Smooth muscle cell (in vitro differentiated cells): ENCODE measurements at regions not wholly inside any gene's neighbourhood (a gene's known extent, or its start where the extent isn't known, plus 50 kb on each side); places are given as distances from the start of the nearest gene placed in this dataset.

ENCODE experiments used
- DNase-seq: peaks from one replicate; lab custom pipeline; 2025; ENCODE audit not compliant: unreplicated experiment; lab: John Stamatoyannopoulos, UW
- H2AFZ ChIP-seq: fragments of 200-600 bp; sonication (generic); 2 replicates; pipeline ENCODE4 v1.6.0; 2016; ENCODE audit warnings: antibody characterized with exemption, low read depth, mild to moderate bottlenecking
- H3F3A ChIP-seq: fragments of 200-600 bp; sonication (generic); 2 replicates; pipeline ENCODE4 v1.6.0; 2017; ENCODE audit warnings: antibody characterized with exemption, low read depth
- H3K27ac ChIP-seq: fragments of 200-600 bp; sonication (generic); 2 replicates; pipeline ENCODE4 v1.5.1; 2016; ENCODE audit warnings: low read depth, mild to moderate bottlenecking
- H3K27me3 ChIP-seq: fragments of 200-600 bp; sonication (generic); 2 replicates; pipeline ENCODE4 v1.6.1; 2016; ENCODE audit warnings: low read depth, mild to moderate bottlenecking
- H3K36me3 ChIP-seq: fragments of 200-600 bp; sonication (generic); 2 replicates; pipeline ENCODE4 v1.5.1; 2016; ENCODE audit warnings: low read depth
- H3K4me1 ChIP-seq: fragments of 200-600 bp; sonication (generic); 2 replicates; pipeline ENCODE4 v1.5.1; 2016; ENCODE audit warnings: low read depth
- H3K4me2 ChIP-seq: fragments of 200-600 bp; sonication (generic); 2 replicates; pipeline ENCODE4 v1.6.0; 2016; ENCODE audit warnings: mild to moderate bottlenecking
- H3K4me3 ChIP-seq: fragments of 200-600 bp; sonication (generic); 2 replicates; pipeline ENCODE4 v1.5.1; 2016; ENCODE audit warnings: mild to moderate bottlenecking
- H3K79me2 ChIP-seq: fragments of 200-600 bp; sonication (generic); 2 replicates; pipeline ENCODE4 v1.6.0; 2016; ENCODE audit warnings: low read depth, mild to moderate bottlenecking
- H3K9ac ChIP-seq: fragments of 200-600 bp; sonication (generic); 2 replicates; pipeline ENCODE4 v1.6.0; 2016; ENCODE audit warnings: low read depth
- H3K9me3 ChIP-seq: fragments of 200-600 bp; sonication (generic); replicated peaks from 2 replicates; pipeline ENCODE4 v1.5.1; 2016; ENCODE audit warnings: low read depth
- H4K20me1 ChIP-seq: fragments of 200-600 bp; sonication (generic); 2 replicates; pipeline ENCODE4 v1.6.0; 2016; ENCODE audit warnings: low read depth
- CTCF ChIP-seq: fragments of 200-600 bp; sonication (generic); IDR thresholded peaks from 2 replicates; pipeline ENCODE4 v1.5.1; 2017; ENCODE audit warnings: borderline replicate concordance, mild to moderate bottlenecking, antibody characterized with exemption; ENCODE audit not compliant: insufficient read depth, poor library complexity, severe bottlenecking
- WGBS: methylation state at CpG from one replicate; pipeline ENCODE4 v1.1.7; 2016; ENCODE audit warnings: low lambda C conversion rate; 5-methylcytosine and 5-hydroxymethylcytosine counted together

- TF ChIP-seq CTCF, result no peak
- Histone ChIP-seq H3K36me3 (no peaks in the 10 kb centered on the region), H3K4me2 (no peak overlapping the region), H3K4me1 (peaks cover 7% of the 10 kb centered on the region), H3K9me3 (no peaks in the 10 kb centered on the region), H3K4me3 (no peak overlapping the region), H3F3A (no peaks in the 10 kb centered on the region), H3K79me2 (no peaks in the 10 kb centered on the region), H3K9ac (no peak overlapping the region), H3K27me3 (no peaks in the 10 kb centered on the region), H4K20me1 (no peaks in the 10 kb centered on the region), H2AFZ (no peak overlapping the region), H3K27ac (no peak overlapping the region)
- DNase-seq, result no peak
Measured at GRCh38 chr6:113623129-113623528, 234.0 kb upstream of the MARCKS start.

- Histone ChIP-seq H3K9me3 (no peaks in the 10 kb centered on the region), H3K9ac (no peak overlapping the region), H3F3A (peaks cover 2% of the 10 kb centered on the region), H3K27me3 (no peaks in the 10 kb centered on the region), H3K79me2 (no peaks in the 10 kb centered on the region), H3K4me2 (no peak overlapping the region), H4K20me1 (no peaks in the 10 kb centered on the region), H3K36me3 (no peaks in the 10 kb centered on the region), H3K4me1 (peaks cover 10% of the 10 kb centered on the region), H3K4me3 (no peak overlapping the region), H2AFZ (no peak overlapping the region), H3K27ac (no peak overlapping the region)
- no peak for TF ChIP-seq CTCF
- DNase-seq, result no peak
- 93% methylated on average over 3 of the region's 3 CpGs for WGBS
Measured at GRCh38 chr6:113625850-113626249, 231.3 kb upstream of the MARCKS start.

- no peak overlapping the region for H2AFZ ChIP-seq
- peaks cover 8% of the 10 kb centered on the region for H3F3A ChIP-seq
- no peak for DNase-seq
- H3K9ac ChIP-seq, result no peak overlapping the region
- no peaks in the 10 kb centered on the region for H4K20me1 ChIP-seq
- no peak for TF ChIP-seq CTCF
- no peaks in the 10 kb centered on the region for H3K27me3 ChIP-seq
- no peaks in the 10 kb centered on the region for H3K36me3 ChIP-seq
- no peaks in the 10 kb centered on the region for H3K9me3 ChIP-seq
- H3K27ac ChIP-seq, result no peak overlapping the region
- no peak overlapping the region for H3K4me3 ChIP-seq
- peaks cover 15% of the 10 kb centered on the region for H3K4me1 ChIP-seq
- no peak overlapping the region for H3K4me2 ChIP-seq
- 94% methylated on average over 1 of the region's 1 CpG for WGBS
- H3K79me2 ChIP-seq, result no peaks in the 10 kb centered on the region
Measured at GRCh38 chr6:113626475-113626874, 230.7 kb upstream of the MARCKS start.

- H2AFZ ChIP-seq, result peak overlapping the region; percentile 11
- 96% methylated on average over 2 of the region's 2 CpGs for WGBS
- no peaks in the 10 kb centered on the region for H3K27me3 ChIP-seq
- H3K9ac ChIP-seq, result no peak overlapping the region
- no peaks in the 10 kb centered on the region for H4K20me1 ChIP-seq
- H3K4me1 ChIP-seq, result peaks cover 23% of the 10 kb centered on the region
- H3K4me3 ChIP-seq, result no peak overlapping the region
- no peaks in the 10 kb centered on the region for H3K36me3 ChIP-seq
- no peak for DNase-seq
- no peak overlapping the region for H3K27ac ChIP-seq
- H3K4me2 ChIP-seq, result no peak overlapping the region
- H3K79me2 ChIP-seq, result no peaks in the 10 kb centered on the region
- H3F3A ChIP-seq, result peaks cover 12% of the 10 kb centered on the region
- no peaks in the 10 kb centered on the region for H3K9me3 ChIP-seq
- no peak for TF ChIP-seq CTCF
Measured at GRCh38 chr6:113627480-113627879, 229.7 kb upstream of the MARCKS start.
